ENCODE measurements at regions not wholly inside any gene's neighbourhood (a gene's known extent, or its start where the extent isn't known, plus 50 kb on each side); places are given as distances from the start of the nearest gene placed in this dataset.

DNA sequence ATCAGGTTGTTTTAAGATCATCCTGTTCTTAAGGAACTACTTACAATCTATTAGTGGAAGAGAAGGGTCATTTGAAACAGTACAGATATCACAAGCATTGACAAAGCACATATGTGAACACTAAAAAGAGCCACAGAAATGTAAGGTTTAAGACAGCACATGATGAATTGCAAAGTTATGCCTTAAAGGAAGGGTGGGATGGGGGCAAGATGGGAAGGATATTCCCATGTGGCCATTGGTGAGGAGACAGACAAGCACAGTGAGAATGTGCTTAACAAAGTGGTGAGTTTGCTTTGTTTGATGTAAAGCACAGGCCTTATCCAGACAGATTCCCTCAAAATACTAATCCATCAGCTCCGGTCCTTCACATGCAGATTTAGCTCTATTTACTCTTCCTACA is 151.6 kb upstream of the IVNS1ABP start:
- Histone ChIP-seq H3K4me2 (no peak overlapping the region), H3K9me3 (ENCODE audit: low read depth) (no peaks in the 10 kb centered on the region), H3K36me3 (replicated peaks; ENCODE audit: insufficient read depth, low read depth) (no peaks in the 10 kb centered on the region), H2AFZ (no peak overlapping the region), H3K9me2 (replicated peaks; ENCODE audit: insufficient read depth) (no peaks in the 10 kb centered on the region), H3K4me1 (ENCODE audit: insufficient read depth) (peaks cover 9% of the 10 kb centered on the region), H3K27ac (no peak overlapping the region), H3K79me2 (no peaks in the 10 kb centered on the region), H3K4me3 (no peak overlapping the region), H4K20me1 (ENCODE audit: insufficient read depth, poor library complexity, severe bottlenecking) (no peaks in the 10 kb centered on the region), H3K27me3 (no peaks in the 10 kb centered on the region)
- TF ChIP-seq EZH2 (IDR thresholded peaks at IDR 0.05; ENCODE audit: borderline replicate concordance), result no peak
- TF ChIP-seq EZH2phosphoT487 (IDR thresholded peaks at IDR 0.05; ENCODE audit: low read depth, severe bottlenecking, unreplicated experiment), result no peak
- TF ChIP-seq, protein P1, sequence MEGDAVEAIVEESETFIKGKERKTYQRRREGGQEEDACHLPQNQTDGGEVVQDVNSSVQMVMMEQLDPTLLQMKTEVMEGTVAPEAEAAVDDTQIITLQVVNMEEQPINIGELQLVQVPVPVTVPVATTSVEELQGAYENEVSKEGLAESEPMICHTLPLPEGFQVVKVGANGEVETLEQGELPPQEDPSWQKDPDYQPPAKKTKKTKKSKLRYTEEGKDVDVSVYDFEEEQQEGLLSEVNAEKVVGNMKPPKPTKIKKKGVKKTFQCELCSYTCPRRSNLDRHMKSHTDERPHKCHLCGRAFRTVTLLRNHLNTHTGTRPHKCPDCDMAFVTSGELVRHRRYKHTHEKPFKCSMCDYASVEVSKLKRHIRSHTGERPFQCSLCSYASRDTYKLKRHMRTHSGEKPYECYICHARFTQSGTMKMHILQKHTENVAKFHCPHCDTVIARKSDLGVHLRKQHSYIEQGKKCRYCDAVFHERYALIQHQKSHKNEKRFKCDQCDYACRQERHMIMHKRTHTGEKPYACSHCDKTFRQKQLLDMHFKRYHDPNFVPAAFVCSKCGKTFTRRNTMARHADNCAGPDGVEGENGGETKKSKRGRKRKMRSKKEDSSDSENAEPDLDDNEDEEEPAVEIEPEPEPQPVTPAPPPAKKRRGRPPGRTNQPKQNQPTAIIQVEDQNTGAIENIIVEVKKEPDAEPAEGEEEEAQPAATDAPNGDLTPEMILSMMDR (IDR thresholded peaks at IDR 0.05; ENCODE audit: poor library complexity), result no peak
- no peak for DNase-seq (ENCODE audit: low spot score)
- 92% methylated on average over 1 of the region's 1 CpG for WGBS (ENCODE audit: low lambda C conversion rate, missing lambda C conversion rate)

DNA sequence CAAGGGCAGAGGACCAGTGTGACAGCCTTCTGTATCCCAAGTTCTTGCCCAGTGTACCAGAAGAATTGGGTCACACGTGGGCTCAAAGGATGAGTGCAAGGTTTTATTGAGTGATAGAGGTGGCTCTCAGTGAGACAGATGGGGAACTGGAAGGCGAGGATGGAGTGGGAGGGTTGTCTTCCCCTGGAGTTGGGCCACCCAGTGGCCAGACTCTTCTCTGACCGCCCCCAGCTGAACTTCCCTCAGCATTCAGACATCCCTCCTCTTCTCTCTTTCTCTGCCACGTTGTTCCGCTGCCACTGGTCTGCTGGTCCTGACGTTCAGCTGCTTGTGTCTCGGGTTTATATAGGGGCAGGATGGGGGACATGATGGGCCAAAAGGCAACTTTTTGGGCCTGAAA is 150.1 kb upstream of the IVNS1ABP start:
- Histone ChIP-seq H3K4me2 (no peak overlapping the region), H3K79me2 (no peaks in the 10 kb centered on the region), H3K27ac (no peak overlapping the region), H3K27me3 (no peaks in the 10 kb centered on the region), H3K4me1 (ENCODE audit: insufficient read depth) (peaks cover 12% of the 10 kb centered on the region), H4K20me1 (ENCODE audit: insufficient read depth, poor library complexity, severe bottlenecking) (no peaks in the 10 kb centered on the region), H3K36me3 (replicated peaks; ENCODE audit: insufficient read depth, low read depth) (no peaks in the 10 kb centered on the region), H3K4me3 (no peak overlapping the region), H3K9me3 (ENCODE audit: low read depth) (no peaks in the 10 kb centered on the region), H3K9me2 (replicated peaks; ENCODE audit: insufficient read depth) (no peaks in the 10 kb centered on the region), H2AFZ (no peak overlapping the region)
- 92% methylated on average over 7 of the region's 7 CpGs for WGBS (ENCODE audit: low lambda C conversion rate, missing lambda C conversion rate)
- DNase-seq (ENCODE audit: low spot score), result no peak
- TF ChIP-seq, protein P1 (IDR thresholded peaks at IDR 0.05; ENCODE audit: poor library complexity), result no peak
- TF ChIP-seq EZH2 (IDR thresholded peaks at IDR 0.05; ENCODE audit: borderline replicate concordance), result no peak

GRCh38 chr1:185464777-185465176 is 147.7 kb upstream of the IVNS1ABP start:
- H3K36me3 ChIP-seq (replicated peaks; ENCODE audit: insufficient read depth, low read depth), result no peaks in the 10 kb centered on the region
- no peak overlapping the region for H3K4me3 ChIP-seq
- H3K9me2 ChIP-seq (replicated peaks; ENCODE audit: insufficient read depth), result no peaks in the 10 kb centered on the region
- WGBS (ENCODE audit: low lambda C conversion rate, missing lambda C conversion rate), result 37% methylated on average over 4 of the region's 4 CpGs
- H3K27me3 ChIP-seq, result no peaks in the 10 kb centered on the region
- H3K27ac ChIP-seq, result no peak overlapping the region
- no peak for DNase-seq (ENCODE audit: low spot score)
- H4K20me1 ChIP-seq (ENCODE audit: insufficient read depth, poor library complexity, severe bottlenecking), result no peaks in the 10 kb centered on the region
- no peaks in the 10 kb centered on the region for H3K79me2 ChIP-seq
- H2AFZ ChIP-seq, result no peak overlapping the region
- H3K4me1 ChIP-seq (ENCODE audit: insufficient read depth), result peaks cover 12% of the 10 kb centered on the region
- no peaks in the 10 kb centered on the region for H3K9me3 ChIP-seq (ENCODE audit: low read depth)
- peak overlapping the region; percentile 8 for H3K4me2 ChIP-seq
- TF ChIP-seq, protein P1 (IDR thresholded peaks at IDR 0.05; ENCODE audit: poor library complexity), result no peak
- TF ChIP-seq EZH2 (IDR thresholded peaks at IDR 0.05; ENCODE audit: borderline replicate concordance), result no peak
- no peak for TF ChIP-seq EZH2phosphoT487 (IDR thresholded peaks at IDR 0.05; ENCODE audit: low read depth, severe bottlenecking, unreplicated experiment)

DNA sequence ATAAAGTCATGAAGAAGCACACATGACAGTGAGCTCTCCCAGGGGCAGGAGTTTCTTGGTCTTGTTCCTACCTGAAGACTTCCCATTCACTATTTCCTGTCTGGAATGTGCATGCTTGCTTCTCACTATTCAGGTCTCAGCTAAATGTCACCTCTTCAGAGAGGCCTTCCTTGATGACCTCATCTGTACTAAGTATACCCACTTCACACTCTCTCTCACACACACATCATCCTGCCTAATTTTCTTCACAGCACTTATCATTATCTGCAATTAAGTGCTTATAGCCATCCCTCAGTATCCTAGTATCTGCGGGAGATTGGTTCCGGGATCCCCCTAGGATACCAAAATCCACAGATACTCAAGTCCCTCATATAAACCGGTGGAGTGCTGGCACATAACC is 146.4 kb upstream of the IVNS1ABP start:
- Histone ChIP-seq H3K27me3 (no peaks in the 10 kb centered on the region), H4K20me1 (ENCODE audit: insufficient read depth, poor library complexity, severe bottlenecking) (no peaks in the 10 kb centered on the region), H3K79me2 (no peaks in the 10 kb centered on the region), H3K4me1 (ENCODE audit: insufficient read depth) (peaks cover 12% of the 10 kb centered on the region), H3K27ac (peak overlapping the region; percentile 24), H3K4me3 (no peak overlapping the region), H3K36me3 (replicated peaks; ENCODE audit: insufficient read depth, low read depth) (no peaks in the 10 kb centered on the region), H3K9me2 (replicated peaks; ENCODE audit: insufficient read depth) (no peaks in the 10 kb centered on the region), H3K9me3 (ENCODE audit: low read depth) (no peaks in the 10 kb centered on the region), H3K4me2 (no peak overlapping the region), H2AFZ (no peak overlapping the region)
- 67% methylated on average over 3 of the region's 3 CpGs for WGBS (ENCODE audit: low lambda C conversion rate, missing lambda C conversion rate)
- TF ChIP-seq EZH2phosphoT487 (IDR thresholded peaks at IDR 0.05; ENCODE audit: low read depth, severe bottlenecking, unreplicated experiment), result no peak
- TF ChIP-seq EZH2 (IDR thresholded peaks at IDR 0.05; ENCODE audit: borderline replicate concordance), result no peak
- TF ChIP-seq, protein P1 (IDR thresholded peaks at IDR 0.05; ENCODE audit: poor library complexity), result no peak
- no peak for DNase-seq (ENCODE audit: low spot score)

Data from hepatocyte (in vitro differentiated cells).